ENCODE measurements at regions not wholly inside any gene's neighbourhood (a gene's known extent, or its start where the extent isn't known, plus 50 kb on each side); places are given as distances from the start of the nearest gene placed in this dataset.

DNA sequence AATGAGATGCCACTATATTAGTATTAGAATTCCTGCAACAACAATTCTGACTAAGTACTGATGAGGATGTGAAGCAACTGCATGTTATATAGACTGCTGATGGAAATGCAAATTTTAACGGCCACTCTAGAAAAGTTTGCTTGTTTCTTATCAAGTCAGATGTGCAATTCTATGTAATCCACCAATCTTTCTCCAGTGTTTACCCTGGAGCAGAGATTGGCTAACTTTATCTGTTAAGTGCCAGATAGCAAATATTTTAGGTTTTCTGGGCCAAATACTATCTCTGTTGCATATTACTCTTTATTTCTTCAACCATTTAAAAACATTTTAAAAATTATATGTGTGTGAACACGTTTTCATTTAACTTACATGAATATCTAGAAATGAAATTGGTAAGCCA lies 586.9 kb downstream of the FAM181B start:
- Histone ChIP-seq H3K4me1 (no peaks in the 10 kb centered on the region), H3K4me2 (no peak overlapping the region), H3K9me3 (no peaks in the 10 kb centered on the region), H3K4me3 (no peak overlapping the region), H3K27ac (no peak overlapping the region)
- ChIA-PET POLR2A (no interaction called here), CTCF (no interaction called here)
- FAIRE-seq = no peak
- DNase-seq (ENCODE audit: low read depth in 1 of 2, low spot score in 1 of 2) = no peak
- TF ChIP-seq JUNB (IDR thresholded peaks at IDR 0.05) (no peak), ZC3H11A (IDR thresholded peaks at IDR 0.05) (no peak), MAFK (IDR thresholded peaks at IDR 0.05; ENCODE audit: partially characterized antibody) (no peak), HOXB13 (CRISPR knock-in tag; IDR thresholded peaks at IDR 0.05; ENCODE audit: low read depth) (no peak), ZNF302 (CRISPR knock-in tag; IDR thresholded peaks at IDR 0.05) (no peak), EHMT2 (IDR thresholded peaks at IDR 0.05; ENCODE audit: low read depth) (no peak), PHF8 (IDR thresholded peaks at IDR 0.05; ENCODE audit: borderline replicate concordance, low read depth) (no peak), CBX8 (IDR thresholded peaks at IDR 0.05) (no peak), ZSCAN20 (CRISPR knock-in tag; IDR thresholded peaks at IDR 0.05) (no peak), POLR2AphosphoS2 (conservative IDR thresholded peaks at IDR 0.05; ENCODE audit: low read length) (no peak), RFX5 (IDR thresholded peaks at IDR 0.05) (no peak), FOXS1 (CRISPR knock-in tag; IDR thresholded peaks at IDR 0.05) (no peak), MYC (IDR thresholded peaks at IDR 0.05; ENCODE audit: borderline replicate concordance, low read length) (no peak), GATA3 (IDR thresholded peaks at IDR 0.05; ENCODE audit: borderline replicate concordance) (no peak), SREBF2 (IDR thresholded peaks at IDR 0.05) (no peak)
- TF ChIP-seq, protein P1, sequence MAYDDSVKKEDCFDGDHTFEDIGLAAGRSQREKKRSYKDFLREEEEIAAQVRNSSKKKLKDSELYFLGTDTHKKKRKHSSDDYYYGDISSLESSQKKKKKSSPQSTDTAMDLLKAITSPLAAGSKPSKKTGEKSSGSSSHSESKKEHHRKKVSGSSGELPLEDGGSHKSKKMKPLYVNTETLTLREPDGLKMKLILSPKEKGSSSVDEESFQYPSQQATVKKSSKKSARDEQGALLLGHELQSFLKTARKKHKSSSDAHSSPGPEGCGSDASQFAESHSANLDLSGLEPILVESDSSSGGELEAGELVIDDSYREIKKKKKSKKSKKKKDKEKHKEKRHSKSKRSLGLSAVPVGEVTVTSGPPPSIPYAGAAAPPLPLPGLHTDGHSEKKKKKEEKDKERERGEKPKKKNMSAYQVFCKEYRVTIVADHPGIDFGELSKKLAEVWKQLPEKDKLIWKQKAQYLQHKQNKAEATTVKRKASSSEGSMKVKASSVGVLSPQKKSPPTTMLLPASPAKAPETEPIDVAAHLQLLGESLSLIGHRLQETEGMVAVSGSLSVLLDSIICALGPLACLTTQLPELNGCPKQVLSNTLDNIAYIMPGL (CRISPR knock-in tag; IDR thresholded peaks at IDR 0.05; ENCODE audit: borderline replicate concordance) = no peak
- TF ChIP-seq, protein P2, sequence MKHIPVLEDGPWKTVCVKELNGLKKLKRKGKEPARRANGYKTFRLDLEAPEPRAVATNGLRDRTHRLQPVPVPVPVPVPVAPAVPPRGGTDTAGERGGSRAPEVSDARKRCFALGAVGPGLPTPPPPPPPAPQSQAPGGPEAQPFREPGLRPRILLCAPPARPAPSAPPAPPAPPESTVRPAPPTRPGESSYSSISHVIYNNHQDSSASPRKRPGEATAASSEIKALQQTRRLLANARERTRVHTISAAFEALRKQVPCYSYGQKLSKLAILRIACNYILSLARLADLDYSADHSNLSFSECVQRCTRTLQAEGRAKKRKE (CRISPR knock-in tag; IDR thresholded peaks at IDR 0.05; ENCODE audit: low read depth) = no peak
- TF ChIP-seq, protein P3, sequence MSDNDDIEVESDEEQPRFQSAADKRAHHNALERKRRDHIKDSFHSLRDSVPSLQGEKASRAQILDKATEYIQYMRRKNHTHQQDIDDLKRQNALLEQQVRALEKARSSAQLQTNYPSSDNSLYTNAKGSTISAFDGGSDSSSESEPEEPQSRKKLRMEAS (IDR thresholded peaks at IDR 0.05) = no peak
- TF ChIP-seq, protein P4, sequence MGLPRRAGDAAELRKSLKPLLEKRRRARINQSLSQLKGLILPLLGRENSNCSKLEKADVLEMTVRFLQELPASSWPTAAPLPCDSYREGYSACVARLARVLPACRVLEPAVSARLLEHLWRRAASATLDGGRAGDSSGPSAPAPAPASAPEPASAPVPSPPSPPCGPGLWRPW (IDR thresholded peaks at IDR 0.05) = no peak
- no peak for ATAC-seq
- WGBS (ENCODE audit: missing lambda C conversion rate) = 1% methylated on average over 2 of the region's 2 CpGs

DNA sequence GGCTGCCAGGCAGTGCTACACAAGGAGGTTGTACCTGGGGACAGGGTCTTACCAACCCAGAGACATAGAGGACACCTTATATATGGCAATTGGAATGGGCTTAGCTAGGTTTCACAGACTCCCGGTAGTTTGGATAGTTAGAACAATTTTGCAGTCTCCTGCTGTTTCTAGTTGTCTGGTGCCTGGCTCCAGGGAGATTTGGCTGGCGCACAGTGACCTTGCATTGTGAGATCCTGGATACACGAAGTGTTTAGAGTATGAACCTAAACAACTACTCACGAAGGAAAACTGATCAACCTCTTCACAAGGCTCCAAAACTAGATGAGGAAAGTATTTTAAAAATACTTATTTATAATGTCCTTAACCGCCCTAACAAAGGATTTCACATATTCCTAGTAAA lies 614.7 kb downstream of the FAM181B start:
- ATAC-seq (no peak), DNase-seq (ENCODE audit: low read depth in 1 of 2, low spot score in 1 of 2) (no peak), FAIRE-seq (no peak)
- WGBS (ENCODE audit: missing lambda C conversion rate) = 5% methylated on average over 5 of the region's 5 CpGs
- no peak overlapping the region for H3K4me3 ChIP-seq
- ChIA-PET POLR2A (no interaction called here), CTCF (no interaction called here)
- no peak overlapping the region for H3K4me2 ChIP-seq
- H3K27ac ChIP-seq = no peak overlapping the region
- no peaks in the 10 kb centered on the region for H3K4me1 ChIP-seq
- TF ChIP-seq EHF (CRISPR knock-in tag; IDR thresholded peaks at IDR 0.05) (no peak), KDM1A (IDR thresholded peaks at IDR 0.05; ENCODE audit: low read depth) (no peak), CHD4 (IDR thresholded peaks at IDR 0.05; ENCODE audit: borderline replicate concordance) (no peak), EP300 (IDR thresholded peaks at IDR 0.05) (no peak), KDM5A (IDR thresholded peaks at IDR 0.05) (no peak), NPAS2 (CRISPR knock-in tag; IDR thresholded peaks at IDR 0.05; ENCODE audit: borderline replicate concordance) (no peak), HEYL (CRISPR knock-in tag; IDR thresholded peaks at IDR 0.05) (no peak), NFE2L2 (conservative IDR thresholded peaks at IDR 0.05; ENCODE audit: low read length) (no peak), FOXS1 (CRISPR knock-in tag; IDR thresholded peaks at IDR 0.05) (no peak), CEBPB (IDR thresholded peaks at IDR 0.05) (no peak), ZSCAN20 (CRISPR knock-in tag; IDR thresholded peaks at IDR 0.05) (no peak), FOSB (CRISPR knock-in tag; IDR thresholded peaks at IDR 0.05) (no peak), HOXB13 (CRISPR knock-in tag; IDR thresholded peaks at IDR 0.05; ENCODE audit: low read depth) (no peak), ESRRA (IDR thresholded peaks at IDR 0.05; ENCODE audit: borderline replicate concordance, low read length) (no peak)
- TF ChIP-seq, protein P4 (IDR thresholded peaks at IDR 0.05) = no peak
- no peaks in the 10 kb centered on the region for H3K9me3 ChIP-seq
